GM12878 (cell line): ENCODE measurements at regions not wholly inside any gene's neighbourhood (a gene's known extent, or its start where the extent isn't known, plus 50 kb on each side); places are given as distances from the start of the nearest gene placed in this dataset.

Experiments
- CBFB ChIP-seq: IDR thresholded peaks from 2 replicates; pipeline ENCODE4 v1.6.1; 2016; ENCODE audit warnings: antibody characterized with exemption, low read depth
- CTCF ChIP-seq, 3 experiments: IDR thresholded peaks in 2 of 3; conservative IDR thresholded peaks in 1 of 3; 2 replicates each; pipeline ENCODE4 v1.5.1; 2011; ENCODE audit warnings: low read depth in 3 of 3, low read length in 3 of 3, mild to moderate bottlenecking in 3 of 3, control low read depth in 2 of 3, moderate library complexity in 2 of 3, inconsistent platforms in 1 of 3, mixed read lengths in 1 of 3; ENCODE audit not compliant: control insufficient read depth in 2 of 3, insufficient read depth in 1 of 3; ENCODE audit errors: extremely low read depth in 1 of 3

DNA sequence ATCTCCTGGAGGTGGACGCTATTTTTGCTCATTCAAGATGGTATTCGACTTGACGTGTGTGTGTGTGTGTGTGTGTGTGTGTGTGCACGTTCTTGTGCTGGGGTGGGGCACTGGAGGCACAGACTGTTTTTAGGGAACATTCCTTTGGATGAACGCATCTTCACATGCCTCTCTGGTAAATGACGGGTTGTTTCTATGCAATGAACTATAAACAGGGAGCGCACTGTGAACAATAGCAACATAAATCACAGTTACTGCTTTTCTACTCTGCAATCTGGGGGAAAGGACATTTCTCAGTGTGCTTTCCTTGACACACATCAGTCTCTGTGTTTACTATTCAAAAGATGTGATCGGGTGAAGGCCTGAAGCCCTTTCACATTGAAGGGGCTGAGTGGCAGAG, 120.1 kb upstream of the PITRM1 start:
- TF ChIP-seq CBFB (no peak), CTCF (IDR thresholded peaks at IDR 0.05 in 2 of 3, conservative IDR thresholded peaks at IDR 0.05 in 1 of 3; ENCODE audit: control insufficient read depth in 2 of 3, extremely low read depth in 1 of 3, insufficient read depth in 1 of 3, low read depth in 3 of 3, low read length in 3 of 3) (no peak)
